22Rv1 (cell line): ENCODE measurements at regions not wholly inside any gene's neighbourhood (a gene's known extent, or its start where the extent isn't known, plus 50 kb on each side); places are given as distances from the start of the nearest gene placed in this dataset.

Source experiments
- CTCF ChIP-seq: fragments of 450-650 bp; IDR thresholded peaks from 2 replicates; pipeline ENCODE4 v1.5.1; 2017; ENCODE audit warnings: mild to moderate bottlenecking
- ZFX ChIP-seq: fragments of 450-650 bp; IDR thresholded peaks from 2 replicates; pipeline ENCODE4 v1.6.1; 2017; ENCODE audit warnings: antibody characterized with exemption, borderline replicate concordance

- TF ChIP-seq CTCF = no peak
- no peak for TF ChIP-seq ZFX
These were observed 394.7 kb downstream of the THBS2 start for GRCh38 chr6:168858926-168859325.
